ENCODE measurements at regions not wholly inside any gene's neighbourhood (a gene's known extent, or its start where the extent isn't known, plus 50 kb on each side); places are given as distances from the start of the nearest gene placed in this dataset.

DNA sequence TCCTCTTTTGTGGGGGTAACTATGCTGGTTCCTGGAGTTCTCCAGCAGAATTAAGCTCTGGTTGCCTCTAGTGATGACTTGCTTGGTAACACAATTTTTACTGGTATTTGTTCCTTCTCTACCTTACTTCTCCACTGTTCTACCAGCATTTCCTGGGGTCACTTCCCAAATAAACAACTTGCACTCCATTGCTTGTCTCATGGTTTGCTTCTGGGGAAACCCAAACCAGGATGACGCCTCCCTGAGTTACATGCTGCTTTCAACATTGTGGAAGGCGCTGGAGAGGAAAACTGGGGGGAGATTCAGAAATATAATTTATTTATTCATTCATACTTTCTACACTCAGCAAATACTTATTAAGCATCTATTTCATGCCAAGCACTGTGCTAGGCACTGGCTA, 55.3 kb upstream of the AK4 start:
- TF ChIP-seq EP300 (IDR thresholded peaks at IDR 0.05; ENCODE audit: borderline replicate concordance in 1 of 2, control insufficient read depth in 1 of 2, low read depth in 2 of 2, low read length in 2 of 2): no peak
- TF ChIP-seq LARP7 (IDR thresholded peaks at IDR 0.05): no peak
- no peak for TF ChIP-seq RFX5 (IDR thresholded peaks at IDR 0.05; ENCODE audit: low read depth, low read length)
- TF ChIP-seq BRCA1 (IDR thresholded peaks at IDR 0.05; ENCODE audit: low read depth, low read length): no peak
- no peak for TF ChIP-seq FOS (IDR thresholded peaks at IDR 0.05; ENCODE audit: borderline replicate concordance, extremely low read depth, insufficient read length)
- TF ChIP-seq, protein P1, sequence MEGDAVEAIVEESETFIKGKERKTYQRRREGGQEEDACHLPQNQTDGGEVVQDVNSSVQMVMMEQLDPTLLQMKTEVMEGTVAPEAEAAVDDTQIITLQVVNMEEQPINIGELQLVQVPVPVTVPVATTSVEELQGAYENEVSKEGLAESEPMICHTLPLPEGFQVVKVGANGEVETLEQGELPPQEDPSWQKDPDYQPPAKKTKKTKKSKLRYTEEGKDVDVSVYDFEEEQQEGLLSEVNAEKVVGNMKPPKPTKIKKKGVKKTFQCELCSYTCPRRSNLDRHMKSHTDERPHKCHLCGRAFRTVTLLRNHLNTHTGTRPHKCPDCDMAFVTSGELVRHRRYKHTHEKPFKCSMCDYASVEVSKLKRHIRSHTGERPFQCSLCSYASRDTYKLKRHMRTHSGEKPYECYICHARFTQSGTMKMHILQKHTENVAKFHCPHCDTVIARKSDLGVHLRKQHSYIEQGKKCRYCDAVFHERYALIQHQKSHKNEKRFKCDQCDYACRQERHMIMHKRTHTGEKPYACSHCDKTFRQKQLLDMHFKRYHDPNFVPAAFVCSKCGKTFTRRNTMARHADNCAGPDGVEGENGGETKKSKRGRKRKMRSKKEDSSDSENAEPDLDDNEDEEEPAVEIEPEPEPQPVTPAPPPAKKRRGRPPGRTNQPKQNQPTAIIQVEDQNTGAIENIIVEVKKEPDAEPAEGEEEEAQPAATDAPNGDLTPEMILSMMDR (IDR thresholded peaks at IDR 0.05 in 2 of 3, conservative IDR thresholded peaks at IDR 0.05 in 1 of 3; ENCODE audit: control insufficient read depth in 2 of 3, extremely low read depth in 1 of 3, insufficient read depth in 1 of 3, low read depth in 3 of 3, low read length in 3 of 3): no peak
- TF ChIP-seq, protein P2, sequence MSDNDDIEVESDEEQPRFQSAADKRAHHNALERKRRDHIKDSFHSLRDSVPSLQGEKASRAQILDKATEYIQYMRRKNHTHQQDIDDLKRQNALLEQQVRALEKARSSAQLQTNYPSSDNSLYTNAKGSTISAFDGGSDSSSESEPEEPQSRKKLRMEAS (IDR thresholded peaks at IDR 0.05; ENCODE audit: low read depth, low read length): no peak
- no peak for TF ChIP-seq CREB1 (IDR thresholded peaks at IDR 0.05; ENCODE audit: low read depth)
